ENCODE measurements at regions not wholly inside any gene's neighbourhood (a gene's known extent, or its start where the extent isn't known, plus 50 kb on each side); places are given as distances from the start of the nearest gene placed in this dataset.

DNA sequence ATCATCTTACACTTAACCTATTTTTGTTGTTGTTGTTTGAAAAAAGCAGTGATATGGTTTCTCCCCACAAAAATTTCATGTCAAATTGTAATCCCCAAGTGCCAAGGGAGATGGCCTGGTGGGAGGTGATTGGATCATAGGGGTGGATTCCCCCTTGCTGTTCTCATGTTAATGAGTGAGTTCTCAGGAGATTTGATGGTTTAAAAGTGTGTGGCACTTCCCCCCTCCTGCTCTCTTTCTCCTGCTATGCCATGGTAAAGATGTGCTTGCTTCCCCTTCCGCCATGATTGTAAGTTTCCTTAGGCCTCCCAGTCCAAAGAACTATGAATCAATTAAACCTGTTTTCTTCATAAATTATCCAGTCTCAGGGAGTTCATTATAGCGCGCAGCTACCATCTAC, 1362.7 kb upstream of the FAM98A start:
- H3K9me3 ChIP-seq (ENCODE audit: control insufficient read depth, low read length): no peaks in the 10 kb centered on the region
- no peak overlapping the region for H3K4me3 ChIP-seq (ENCODE audit: extremely low read depth, insufficient read depth, low read length, poor library complexity, severe bottlenecking)
- no peaks in the 10 kb centered on the region for H3K36me3 ChIP-seq (ENCODE audit: control insufficient read depth, insufficient read depth, low read length)
- H3K27ac ChIP-seq (ENCODE audit: low read depth, low read length, severe bottlenecking): no peak overlapping the region
- 83 to 100% methylated on average over 1 of the region's 3 CpGs for WGBS, 2 experiments (ENCODE audit: insufficient coverage in 2 of 2)
- H3K4me1 ChIP-seq (ENCODE audit: control insufficient read depth, insufficient read depth, low read length, poor library complexity, severe bottlenecking): no peaks in the 10 kb centered on the region

DNA sequence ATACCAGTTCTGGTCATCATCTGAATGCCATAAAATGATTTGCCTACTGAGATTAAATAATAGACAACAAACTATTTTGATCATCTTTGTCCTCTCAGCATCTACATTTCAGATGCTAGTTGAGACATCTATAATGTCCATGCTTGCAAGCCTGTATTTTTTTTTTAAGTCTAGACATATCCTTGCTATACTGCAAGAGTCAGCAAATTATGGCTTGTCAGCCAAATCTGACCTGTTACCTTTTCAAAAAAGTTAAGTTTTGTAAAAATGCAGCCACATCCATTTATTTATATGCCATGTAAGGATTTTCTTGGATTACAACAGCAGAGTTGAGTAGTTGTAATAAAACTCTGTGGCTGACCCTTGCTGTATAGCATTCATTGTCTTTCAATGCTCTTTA, 1355.7 kb upstream of the FAM98A start:
- Histone ChIP-seq H3K36me3 (ENCODE audit: control insufficient read depth, insufficient read depth, low read length) (no peaks in the 10 kb centered on the region), H3K27ac (ENCODE audit: low read depth, low read length, severe bottlenecking) (no peak overlapping the region), H3K4me1 (ENCODE audit: control insufficient read depth, insufficient read depth, low read length, poor library complexity, severe bottlenecking) (no peaks in the 10 kb centered on the region), H3K9me3 (ENCODE audit: control insufficient read depth, low read length) (no peaks in the 10 kb centered on the region), H3K4me3 (ENCODE audit: extremely low read depth, insufficient read depth, low read length, poor library complexity, severe bottlenecking) (no peak overlapping the region)

DNA sequence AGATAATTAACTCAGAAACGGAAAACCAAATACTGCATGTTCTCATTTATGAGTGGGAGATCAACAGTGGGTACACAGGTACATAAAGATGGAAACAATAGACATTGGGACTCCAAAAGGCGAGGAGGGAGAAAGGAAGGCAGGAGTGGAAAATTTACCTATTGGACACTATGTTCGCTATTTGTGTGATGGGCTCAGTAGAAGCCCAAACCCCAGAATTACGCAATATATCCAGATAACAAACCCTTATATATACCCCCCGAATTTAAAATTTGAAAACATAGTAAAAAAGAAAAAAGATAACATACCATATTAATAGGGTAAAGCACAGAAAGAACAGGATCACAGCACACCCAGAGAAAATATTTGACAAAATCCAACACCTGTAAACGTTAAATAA, 1351.7 kb upstream of the FAM98A start:
- H3K36me3 ChIP-seq (ENCODE audit: control insufficient read depth, insufficient read depth, low read length): no peaks in the 10 kb centered on the region
- H3K9me3 ChIP-seq (ENCODE audit: control insufficient read depth, low read length): no peaks in the 10 kb centered on the region
- H3K27ac ChIP-seq (ENCODE audit: low read depth, low read length, severe bottlenecking): no peak overlapping the region
- no peak overlapping the region for H3K4me3 ChIP-seq (ENCODE audit: extremely low read depth, insufficient read depth, low read length, poor library complexity, severe bottlenecking)
- WGBS, 2 experiments (ENCODE audit: insufficient coverage in 2 of 2): 92% methylated on average over 2 of the region's 6 CpGs; no CpG with 5 or more reads in 1 of the 2 experiments
- H3K4me1 ChIP-seq (ENCODE audit: control insufficient read depth, insufficient read depth, low read length, poor library complexity, severe bottlenecking): no peaks in the 10 kb centered on the region

DNA sequence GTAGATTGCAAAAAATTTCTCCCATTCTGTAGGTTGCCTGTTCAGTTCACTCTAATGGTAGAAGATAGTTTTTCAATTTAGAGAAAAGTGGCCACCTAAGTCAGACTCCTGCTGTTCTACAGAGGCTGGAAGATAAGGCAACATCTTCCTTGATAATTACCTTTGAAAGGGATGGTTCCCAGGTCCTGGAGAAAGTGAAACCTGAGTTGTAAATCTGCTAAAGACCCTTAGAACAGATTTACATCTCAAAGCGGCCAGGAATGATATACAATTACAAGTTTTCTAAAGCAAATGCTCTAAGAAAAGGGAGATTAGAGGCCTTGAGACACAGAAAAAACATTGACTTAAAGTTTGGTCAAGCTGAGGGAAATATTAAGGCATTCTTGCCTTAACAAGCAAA, 1350.2 kb upstream of the FAM98A start:
- WGBS, 2 experiments (ENCODE audit: insufficient coverage in 2 of 2): no CpG with 5 or more reads among the region's 1 CpG
- no peak overlapping the region for H3K27ac ChIP-seq (ENCODE audit: low read depth, low read length, severe bottlenecking)
- no peak overlapping the region for H3K4me3 ChIP-seq (ENCODE audit: extremely low read depth, insufficient read depth, low read length, poor library complexity, severe bottlenecking)
- no peaks in the 10 kb centered on the region for H3K4me1 ChIP-seq (ENCODE audit: control insufficient read depth, insufficient read depth, low read length, poor library complexity, severe bottlenecking)
- H3K9me3 ChIP-seq (ENCODE audit: control insufficient read depth, low read length): no peaks in the 10 kb centered on the region
- H3K36me3 ChIP-seq (ENCODE audit: control insufficient read depth, insufficient read depth, low read length): no peaks in the 10 kb centered on the region

DNA sequence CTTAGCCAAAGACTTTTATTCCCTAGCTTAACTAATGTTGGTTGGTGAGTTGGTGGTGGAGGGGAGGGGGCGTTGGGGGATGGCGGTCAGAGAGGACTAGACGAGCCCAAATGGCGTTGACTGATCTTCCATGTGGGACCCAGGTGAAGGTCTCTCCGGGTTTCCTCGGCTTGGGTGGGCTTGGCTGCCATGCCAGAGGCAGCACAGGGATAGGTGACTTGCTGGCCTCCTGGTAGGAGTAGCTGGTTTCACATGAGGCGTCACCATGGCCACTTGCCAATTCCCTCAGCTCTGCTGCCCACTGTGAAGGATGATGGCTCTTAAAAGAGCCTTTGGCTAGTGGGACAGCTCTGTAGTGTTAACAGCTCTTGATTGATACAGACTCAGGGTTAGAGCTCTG, 1337.0 kb upstream of the FAM98A start:
- Histone ChIP-seq H3K4me3 (ENCODE audit: extremely low read depth, insufficient read depth, low read length, poor library complexity, severe bottlenecking) (no peak overlapping the region), H3K9me3 (ENCODE audit: control insufficient read depth, low read length) (no peaks in the 10 kb centered on the region), H3K27ac (ENCODE audit: low read depth, low read length, severe bottlenecking) (no peak overlapping the region), H3K4me1 (ENCODE audit: control insufficient read depth, insufficient read depth, low read length, poor library complexity, severe bottlenecking) (no peaks in the 10 kb centered on the region), H3K36me3 (ENCODE audit: control insufficient read depth, insufficient read depth, low read length) (no peaks in the 10 kb centered on the region)
- 84 to 94% methylated on average over 4 to 7 of the region's 7 CpGs for WGBS, 2 experiments (ENCODE audit: insufficient coverage in 2 of 2)

DNA sequence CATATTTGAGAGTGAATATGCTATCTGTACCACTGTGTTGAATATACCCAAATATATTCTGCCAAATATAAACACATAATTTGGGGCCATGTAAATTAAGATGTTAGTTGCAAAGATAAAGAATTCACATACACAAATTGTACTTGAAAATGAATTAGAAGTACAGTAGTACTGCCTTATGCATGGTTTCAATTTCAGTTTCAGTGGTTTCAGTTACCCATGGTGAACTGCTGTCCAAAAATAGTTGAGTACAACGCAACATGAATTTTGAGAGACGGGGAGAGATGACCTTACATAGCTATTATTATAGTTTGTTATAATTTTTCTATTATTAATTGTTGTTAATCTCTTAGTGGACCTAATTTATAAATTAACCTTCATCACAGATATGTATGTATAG, 1313.0 kb upstream of the FAM98A start:
- Histone ChIP-seq H3K4me3 (ENCODE audit: extremely low read depth, insufficient read depth, low read length, poor library complexity, severe bottlenecking) (no peak overlapping the region), H3K36me3 (ENCODE audit: control insufficient read depth, insufficient read depth, low read length) (no peaks in the 10 kb centered on the region), H3K27ac (ENCODE audit: low read depth, low read length, severe bottlenecking) (no peak overlapping the region), H3K9me3 (ENCODE audit: control insufficient read depth, low read length) (no peaks in the 10 kb centered on the region), H3K4me1 (ENCODE audit: control insufficient read depth, insufficient read depth, low read length, poor library complexity, severe bottlenecking) (no peaks in the 10 kb centered on the region)
- no CpG with 5 or more reads among the region's 2 CpGs for whole genome bisulfite sequencing, 2 experiments (ENCODE audit: insufficient coverage in 2 of 2)

DNA sequence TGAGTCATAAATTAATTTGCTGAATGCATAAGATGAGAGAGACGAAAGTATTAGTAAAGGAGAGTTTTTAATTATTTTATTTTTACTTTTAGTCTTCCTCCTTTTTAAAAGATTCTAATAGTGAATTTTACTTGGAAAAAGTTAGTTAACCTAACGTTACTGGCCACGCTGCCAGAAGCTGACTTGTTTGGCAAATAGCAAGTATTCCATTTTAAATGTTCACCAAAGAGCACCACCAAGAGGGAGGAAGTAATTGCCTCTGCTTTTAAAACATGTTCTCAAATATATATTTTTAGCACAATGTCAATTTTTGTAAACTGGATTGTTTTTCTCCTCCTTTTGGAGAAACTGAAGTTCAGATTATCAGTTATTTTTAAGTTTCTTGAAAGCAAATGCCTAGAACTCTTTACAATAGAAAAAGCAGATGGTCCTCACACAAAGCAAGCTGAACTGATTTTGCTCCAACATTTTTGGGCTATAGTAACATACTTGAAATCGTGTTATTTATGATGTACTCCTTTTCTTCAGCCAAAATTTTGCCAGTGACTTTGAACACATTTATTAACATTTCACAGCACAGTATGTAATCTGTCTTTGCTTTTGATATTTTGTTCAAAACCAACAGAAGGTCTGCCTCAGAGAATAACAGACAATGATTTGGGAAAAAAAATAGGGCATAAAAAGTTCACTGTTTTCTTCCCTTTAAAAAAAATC, 1311.0 kb upstream of the FAM98A start:
- Histone ChIP-seq H3K4me1 (ENCODE audit: control insufficient read depth, insufficient read depth, low read length, poor library complexity, severe bottlenecking) (no peaks in the 10 kb centered on the region), H3K4me3 (ENCODE audit: extremely low read depth, insufficient read depth, low read length, poor library complexity, severe bottlenecking) (no peak overlapping the region), H3K9me3 (ENCODE audit: control insufficient read depth, low read length) (no peaks in the 10 kb centered on the region), H3K27ac (ENCODE audit: low read depth, low read length, severe bottlenecking) (no peak overlapping the region), H3K36me3 (ENCODE audit: control insufficient read depth, insufficient read depth, low read length) (no peaks in the 10 kb centered on the region)
- WGBS, 2 experiments (ENCODE audit: insufficient coverage in 2 of 2): no CpG with 5 or more reads among the region's 4 CpGs

DNA sequence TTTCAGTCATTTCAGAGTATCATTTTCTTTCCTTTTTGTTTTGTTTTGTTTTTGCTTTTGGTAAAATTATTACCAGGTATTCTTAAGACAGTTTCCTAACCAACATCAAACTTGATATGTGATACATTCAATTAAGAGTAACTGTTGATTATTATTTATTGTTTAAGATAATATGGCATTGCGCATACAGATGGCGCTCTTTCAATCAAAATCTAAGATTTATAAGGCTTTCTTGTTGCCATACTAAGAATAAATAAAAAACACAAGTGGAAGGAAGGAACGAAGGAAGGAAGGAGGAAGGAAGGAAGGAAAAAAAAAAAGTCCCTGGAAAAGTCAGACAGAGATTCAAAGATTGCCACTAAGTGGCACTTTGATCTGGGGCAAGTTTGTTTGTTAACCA, 1308.7 kb upstream of the FAM98A start:
- no peaks in the 10 kb centered on the region for H3K9me3 ChIP-seq (ENCODE audit: control insufficient read depth, low read length)
- H3K27ac ChIP-seq (ENCODE audit: low read depth, low read length, severe bottlenecking): no peak overlapping the region
- no peak overlapping the region for H3K4me3 ChIP-seq (ENCODE audit: extremely low read depth, insufficient read depth, low read length, poor library complexity, severe bottlenecking)
- H3K4me1 ChIP-seq (ENCODE audit: control insufficient read depth, insufficient read depth, low read length, poor library complexity, severe bottlenecking): no peaks in the 10 kb centered on the region
- no peaks in the 10 kb centered on the region for H3K36me3 ChIP-seq (ENCODE audit: control insufficient read depth, insufficient read depth, low read length)
- WGBS, 2 experiments (ENCODE audit: insufficient coverage in 2 of 2): 100% methylated on average over 1 of the region's 3 CpGs; no CpG with 5 or more reads in 1 of the 2 experiments

DNA sequence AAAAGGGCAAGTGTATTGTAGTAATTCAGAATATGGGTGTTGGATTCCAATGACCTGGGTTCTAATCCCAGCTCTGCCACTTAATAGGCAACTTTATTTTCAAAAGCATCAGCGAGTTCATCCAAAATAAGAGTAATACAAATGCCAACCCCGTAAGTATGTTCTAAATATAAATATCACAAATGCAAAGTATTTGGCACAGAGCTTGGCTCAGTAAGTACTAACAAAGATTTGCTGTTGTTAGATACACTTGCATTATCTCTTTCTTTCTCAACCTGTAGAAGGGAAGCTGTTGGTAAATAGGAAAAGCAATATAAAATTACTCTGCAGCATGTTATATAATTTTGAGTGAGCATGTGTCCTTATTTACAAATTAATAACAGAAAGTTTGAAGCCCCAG, 1302.6 kb upstream of the FAM98A start:
- Histone ChIP-seq H3K36me3 (ENCODE audit: control insufficient read depth, insufficient read depth, low read length) (no peaks in the 10 kb centered on the region), H3K9me3 (ENCODE audit: control insufficient read depth, low read length) (no peaks in the 10 kb centered on the region), H3K4me1 (ENCODE audit: control insufficient read depth, insufficient read depth, low read length, poor library complexity, severe bottlenecking) (no peaks in the 10 kb centered on the region), H3K4me3 (ENCODE audit: extremely low read depth, insufficient read depth, low read length, poor library complexity, severe bottlenecking) (no peak overlapping the region), H3K27ac (ENCODE audit: low read depth, low read length, severe bottlenecking) (no peak overlapping the region)
- WGBS, 2 experiments (ENCODE audit: insufficient coverage in 2 of 2): no CpG with 5 or more reads among the region's 2 CpGs

DNA sequence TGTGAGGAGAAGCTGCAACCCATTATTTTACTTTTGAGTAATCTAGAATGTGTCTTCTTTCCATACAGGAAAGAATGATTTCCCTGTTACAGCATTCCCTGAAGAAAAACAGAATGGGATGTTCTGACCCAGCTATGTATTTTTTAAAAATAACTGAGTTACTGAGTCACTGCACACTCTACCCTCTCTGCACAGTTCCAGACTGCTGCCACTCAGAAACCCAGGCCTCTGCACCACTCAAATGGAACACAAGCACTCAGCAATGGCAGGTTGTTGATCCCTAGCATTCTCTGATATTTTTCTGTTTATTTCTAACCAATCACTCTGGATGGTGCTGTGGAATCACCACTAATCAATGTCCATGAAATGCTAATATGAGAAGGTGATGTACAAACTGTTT, 1300.0 kb upstream of the FAM98A start:
- H3K36me3 ChIP-seq (ENCODE audit: control insufficient read depth, insufficient read depth, low read length): no peaks in the 10 kb centered on the region
- no peaks in the 10 kb centered on the region for H3K4me1 ChIP-seq (ENCODE audit: control insufficient read depth, insufficient read depth, low read length, poor library complexity, severe bottlenecking)
- no peak overlapping the region for H3K4me3 ChIP-seq (ENCODE audit: extremely low read depth, insufficient read depth, low read length, poor library complexity, severe bottlenecking)

DNA sequence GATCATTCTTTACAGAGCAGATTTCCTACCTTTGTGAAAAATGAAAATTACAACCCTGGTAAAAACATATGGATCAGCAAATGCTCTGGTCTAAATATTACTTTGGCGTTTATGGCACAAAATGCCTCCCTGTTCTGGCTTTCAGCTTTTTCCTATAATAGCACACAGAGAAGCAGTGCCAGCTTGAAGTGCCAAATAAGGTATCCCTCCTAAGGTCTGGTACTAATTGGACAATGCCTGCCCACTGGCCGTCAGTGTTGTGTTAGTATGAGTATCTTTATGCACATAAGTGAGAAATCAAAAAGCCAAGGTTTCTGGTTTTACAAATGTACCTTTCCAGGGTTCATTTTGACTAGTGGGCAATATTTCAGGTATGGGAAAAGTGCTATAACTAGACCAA, 1293.7 kb upstream of the FAM98A start:
- 87% methylated on average over 2 of the region's 2 CpGs; no CpG with 5 or more reads in 1 of the 2 experiments for WGBS, 2 experiments (ENCODE audit: insufficient coverage in 2 of 2)
- H3K9me3 ChIP-seq (ENCODE audit: control insufficient read depth, low read length): no peaks in the 10 kb centered on the region
- H3K36me3 ChIP-seq (ENCODE audit: control insufficient read depth, insufficient read depth, low read length): no peaks in the 10 kb centered on the region
- H3K4me1 ChIP-seq (ENCODE audit: control insufficient read depth, insufficient read depth, low read length, poor library complexity, severe bottlenecking): no peaks in the 10 kb centered on the region
- no peak overlapping the region for H3K4me3 ChIP-seq (ENCODE audit: extremely low read depth, insufficient read depth, low read length, poor library complexity, severe bottlenecking)
- no peak overlapping the region for H3K27ac ChIP-seq (ENCODE audit: low read depth, low read length, severe bottlenecking)

More for the DNA sequence above, 1300.0 kb upstream of the FAM98A start:
- no peaks in the 10 kb centered on the region for H3K9me3 ChIP-seq (ENCODE audit: control insufficient read depth, low read length)
- no peak overlapping the region for H3K27ac ChIP-seq (ENCODE audit: low read depth, low read length, severe bottlenecking)
